GM06990 (cell line): ENCODE measurements at regions not wholly inside any gene's neighbourhood (a gene's known extent, or its start where the extent isn't known, plus 50 kb on each side); places are given as distances from the start of the nearest gene placed in this dataset.
"Not testable (repeated sequence)": the region's sequence is repeated elsewhere in the genome, so short reads cannot be mapped to it uniquely, and the experiment has no call there.

Source experiments
- DNase-seq: peaks from one replicate; pipeline ENCODE4 v3.0.0-alpha.2; 2011; ENCODE audit not compliant: insufficient read length; ENCODE audit errors: extremely low read depth
- H3K27me3 ChIP-seq: replicated peaks from 2 replicates; pipeline ENCODE4 v1.6.0; 2011; ENCODE audit warnings: low read length; ENCODE audit not compliant: control insufficient read depth, insufficient read depth
- H3K36me3 ChIP-seq: 2 replicates; pipeline ENCODE4 v1.5.1; 2011; ENCODE audit warnings: low read length; ENCODE audit not compliant: control insufficient read depth, insufficient read depth
- H3K4me3 ChIP-seq: replicated peaks from 2 replicates; pipeline ENCODE4 v1.5.1; 2011; ENCODE audit warnings: low read depth, mild to moderate bottlenecking, control low read depth, low read length
- TF ChIP-seq, protein P1 (sequence below): IDR thresholded peaks from 2 replicates; pipeline ENCODE4 v1.5.1; 2011; ENCODE audit warnings: low read length, control low read depth, mild to moderate bottlenecking, inconsistent platforms; ENCODE audit not compliant: insufficient read depth, poor library complexity, severe bottlenecking

DNA sequence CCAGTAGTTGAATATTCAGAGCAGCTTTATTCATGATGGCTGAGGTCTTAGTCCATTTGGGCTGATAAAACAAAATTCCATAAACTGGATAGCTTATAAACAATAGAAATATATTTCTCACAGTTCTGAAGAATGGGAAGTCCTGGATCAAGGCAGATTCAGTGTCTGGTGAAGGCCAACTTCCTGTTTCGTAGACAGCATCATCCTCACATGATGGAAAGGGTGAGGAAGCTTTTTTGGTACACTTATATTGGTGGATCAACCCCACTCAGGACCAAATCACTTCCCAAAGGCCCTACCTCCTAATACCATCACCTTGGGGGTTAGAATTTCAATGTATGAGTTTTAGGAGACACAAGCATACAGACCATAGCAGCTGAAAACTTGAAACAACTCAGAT lies 224.2 kb downstream of the CYB561 start:
- no peak overlapping the region for H3K4me3 ChIP-seq
- TF ChIP-seq, protein P1, sequence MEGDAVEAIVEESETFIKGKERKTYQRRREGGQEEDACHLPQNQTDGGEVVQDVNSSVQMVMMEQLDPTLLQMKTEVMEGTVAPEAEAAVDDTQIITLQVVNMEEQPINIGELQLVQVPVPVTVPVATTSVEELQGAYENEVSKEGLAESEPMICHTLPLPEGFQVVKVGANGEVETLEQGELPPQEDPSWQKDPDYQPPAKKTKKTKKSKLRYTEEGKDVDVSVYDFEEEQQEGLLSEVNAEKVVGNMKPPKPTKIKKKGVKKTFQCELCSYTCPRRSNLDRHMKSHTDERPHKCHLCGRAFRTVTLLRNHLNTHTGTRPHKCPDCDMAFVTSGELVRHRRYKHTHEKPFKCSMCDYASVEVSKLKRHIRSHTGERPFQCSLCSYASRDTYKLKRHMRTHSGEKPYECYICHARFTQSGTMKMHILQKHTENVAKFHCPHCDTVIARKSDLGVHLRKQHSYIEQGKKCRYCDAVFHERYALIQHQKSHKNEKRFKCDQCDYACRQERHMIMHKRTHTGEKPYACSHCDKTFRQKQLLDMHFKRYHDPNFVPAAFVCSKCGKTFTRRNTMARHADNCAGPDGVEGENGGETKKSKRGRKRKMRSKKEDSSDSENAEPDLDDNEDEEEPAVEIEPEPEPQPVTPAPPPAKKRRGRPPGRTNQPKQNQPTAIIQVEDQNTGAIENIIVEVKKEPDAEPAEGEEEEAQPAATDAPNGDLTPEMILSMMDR, result no peak
- H3K36me3 ChIP-seq, result no peaks in the 10 kb centered on the region
- H3K27me3 ChIP-seq, result no peaks in the 10 kb centered on the region
- DNase-seq, result no peak

DNA sequence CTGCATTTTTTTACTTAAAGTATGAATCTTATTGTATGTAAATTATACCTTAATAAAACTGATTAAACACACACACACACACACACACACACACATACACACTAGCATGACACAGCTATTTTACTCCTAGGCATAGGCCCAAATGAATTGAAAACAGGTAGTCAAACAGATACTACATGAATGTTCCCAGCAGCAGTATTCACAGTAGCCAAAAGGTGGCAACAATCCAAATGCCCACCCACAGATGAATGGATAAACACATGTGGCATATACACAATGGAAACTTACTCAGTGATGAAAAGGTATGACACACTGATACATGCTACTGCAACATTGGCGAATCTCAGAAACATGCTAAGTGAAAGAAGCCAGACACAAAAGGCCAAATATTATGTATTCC lies 223.5 kb downstream of the CYB561 start:
- H3K36me3 ChIP-seq, result no peaks in the 10 kb centered on the region
- no peak for DNase-seq
- TF ChIP-seq, protein P1, result no peak

DNA sequence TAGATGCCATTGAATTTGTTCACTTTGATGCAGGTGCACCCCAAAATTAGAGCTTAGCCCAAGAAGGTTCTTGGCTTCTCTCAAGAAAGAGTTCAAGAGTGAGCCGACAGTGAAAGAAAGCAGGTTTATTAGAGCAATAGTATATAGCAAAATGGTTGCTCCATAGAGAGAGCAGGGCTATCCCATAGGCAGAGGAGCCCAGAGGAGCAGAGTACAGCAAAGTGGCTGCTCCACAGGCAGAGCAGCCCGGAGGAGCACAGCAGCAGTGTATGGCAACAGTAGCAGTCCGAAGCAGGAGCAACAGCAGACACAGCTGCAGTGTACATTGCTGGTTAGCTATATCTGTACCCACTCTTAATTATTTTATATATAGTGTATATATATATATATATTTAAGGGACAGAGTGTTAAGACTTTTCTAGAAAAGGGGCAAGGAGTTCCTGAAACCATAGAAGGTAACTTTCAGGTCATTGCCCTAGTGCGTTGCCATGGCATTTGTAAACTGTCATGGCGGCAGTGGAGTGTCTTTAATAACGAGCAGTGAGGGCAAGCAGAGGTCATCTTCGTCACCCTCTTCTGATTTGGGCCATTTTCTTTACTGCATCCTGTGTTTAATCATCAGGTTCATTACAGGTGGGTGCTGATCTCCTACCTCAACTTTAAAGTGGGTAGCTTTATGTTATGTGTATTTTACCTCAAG lies 222.7 kb downstream of the CYB561 start:
- no peak for DNase-seq
- TF ChIP-seq, protein P1, result no peak
- Histone ChIP-seq H3K36me3 (no peaks in the 10 kb centered on the region), H3K27me3 (no peaks in the 10 kb centered on the region), H3K4me3 (no peak overlapping the region)

More for the DNA sequence above, 223.5 kb downstream of the CYB561 start:
- Histone ChIP-seq H3K27me3 (no peaks in the 10 kb centered on the region), H3K4me3 (no peak overlapping the region)

DNA sequence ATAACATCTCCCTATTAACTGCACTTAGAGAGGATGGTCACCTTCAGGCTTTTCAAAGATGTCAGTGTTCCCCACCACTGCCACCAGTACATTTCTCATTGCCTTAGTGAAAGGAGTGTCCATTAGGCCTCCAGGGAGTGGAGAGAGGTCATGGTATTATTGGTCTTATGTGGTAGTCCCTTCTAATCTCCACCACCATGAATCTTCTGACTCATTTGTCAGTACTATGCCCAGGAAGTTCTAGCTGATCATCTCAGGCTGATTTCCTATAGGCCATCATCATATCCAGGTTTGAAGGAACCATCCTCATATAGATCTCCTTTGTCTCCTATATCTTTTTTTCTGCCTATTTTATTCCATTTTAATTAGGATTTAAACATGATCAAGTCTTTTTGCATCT lies 221.5 kb downstream of the CYB561 start:
- TF ChIP-seq, protein P1, result no peak
- Histone ChIP-seq H3K27me3 (no peaks in the 10 kb centered on the region), H3K36me3 (no peaks in the 10 kb centered on the region), H3K4me3 (no peak overlapping the region)
- no peak for DNase-seq

DNA sequence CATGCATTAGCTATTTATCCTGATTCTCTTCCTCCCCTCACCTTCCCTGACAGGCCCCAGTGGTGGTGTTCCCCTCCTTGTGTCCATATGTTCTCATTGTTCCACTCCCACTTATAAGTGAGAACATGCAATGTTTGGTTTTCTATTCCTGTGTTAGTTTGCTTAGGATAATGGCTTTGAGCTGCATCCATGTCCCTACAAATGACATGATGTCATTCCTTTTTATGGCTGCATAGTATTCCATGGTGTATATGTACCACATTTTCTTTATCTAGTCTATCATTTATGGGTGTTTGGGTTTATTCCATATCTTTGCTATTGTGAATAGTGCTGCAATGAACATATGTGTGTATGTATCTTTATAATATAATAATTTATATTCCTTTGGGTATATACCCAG lies 219.4 kb downstream of the CYB561 start:
- DNase-seq, H3K36me3 ChIP-seq, H3K27me3 ChIP-seq, H3K4me3 ChIP-seq: not testable (repeated sequence)

DNA sequence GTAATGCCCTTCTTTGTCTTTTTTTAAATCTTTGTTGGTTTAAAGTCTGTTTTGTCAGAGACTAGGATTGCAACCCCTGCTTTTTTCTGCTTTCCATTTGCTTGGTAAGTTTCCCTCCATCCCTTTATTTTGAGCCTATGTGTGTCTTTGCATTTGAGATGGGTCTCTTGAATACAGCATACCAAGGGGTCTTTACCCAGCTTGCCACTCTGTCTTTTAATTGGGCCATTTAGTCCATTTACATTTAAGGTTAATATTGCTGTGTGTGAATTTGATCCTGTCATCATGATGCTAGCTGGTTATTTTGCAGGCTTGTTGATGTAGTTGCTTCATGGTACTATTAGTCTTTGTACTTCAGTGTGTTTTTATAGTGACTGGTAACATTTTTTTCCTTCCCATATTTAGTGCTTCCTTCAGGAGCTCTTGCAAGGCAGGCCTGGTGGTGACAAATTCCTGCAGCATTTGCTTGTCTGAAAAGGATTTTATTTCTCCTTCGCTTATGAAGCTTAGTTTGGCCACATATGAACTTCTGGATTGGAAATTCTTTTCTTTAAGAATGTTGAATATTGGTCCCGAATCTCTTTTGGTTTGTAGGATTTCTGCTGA lies 215.0 kb downstream of the CYB561 start:
- H3K36me3 ChIP-seq, DNase-seq, H3K4me3 ChIP-seq, H3K27me3 ChIP-seq: not testable (repeated sequence)
